ENCODE measurements at regions not wholly inside any gene's neighbourhood (a gene's known extent, or its start where the extent isn't known, plus 50 kb on each side); places are given as distances from the start of the nearest gene placed in this dataset.

GRCh38 chr3:190252080-190252479, 70.2 kb downstream of the CLDN1 start:
- Histone ChIP-seq H3K36me3 (replicated peaks; ENCODE audit: insufficient read depth, low read length) (no peaks in the 10 kb centered on the region), H3K27ac (ENCODE audit: low read length) (no peak overlapping the region), H3K4me2 (ENCODE audit: low read depth, low read length) (no peak overlapping the region), H2AFZ (ENCODE audit: low read length) (no peak overlapping the region), H3K79me2 (ENCODE audit: low read length) (no peaks in the 10 kb centered on the region), H3K27me3 (replicated peaks; ENCODE audit: insufficient read depth, low read length) (no peaks in the 10 kb centered on the region), H4K20me1 (ENCODE audit: insufficient read depth, low read length) (no peaks in the 10 kb centered on the region), H3K4me3 (ENCODE audit: low read length) (no peak overlapping the region), H3F3A (ENCODE audit: insufficient read depth, low read length) (no peaks in the 10 kb centered on the region), H3K9me2 (replicated peaks; ENCODE audit: insufficient read depth, low read length) (no peaks in the 10 kb centered on the region), H3K9ac (ENCODE audit: low read length) (no peak overlapping the region), H3K9me3 (replicated peaks; ENCODE audit: insufficient read depth, low read length) (no peaks in the 10 kb centered on the region), H3K4me1 (ENCODE audit: low read length) (no peaks in the 10 kb centered on the region)
- no peak for DNase-seq
- no peak for TF ChIP-seq EZH2 (optimal IDR thresholded peaks at IDR 0.05; ENCODE audit: low read depth, low read length)
- TF ChIP-seq EZH2phosphoT487 (IDR thresholded peaks at IDR 0.05; ENCODE audit: low read length): no peak
- TF ChIP-seq, protein P1, sequence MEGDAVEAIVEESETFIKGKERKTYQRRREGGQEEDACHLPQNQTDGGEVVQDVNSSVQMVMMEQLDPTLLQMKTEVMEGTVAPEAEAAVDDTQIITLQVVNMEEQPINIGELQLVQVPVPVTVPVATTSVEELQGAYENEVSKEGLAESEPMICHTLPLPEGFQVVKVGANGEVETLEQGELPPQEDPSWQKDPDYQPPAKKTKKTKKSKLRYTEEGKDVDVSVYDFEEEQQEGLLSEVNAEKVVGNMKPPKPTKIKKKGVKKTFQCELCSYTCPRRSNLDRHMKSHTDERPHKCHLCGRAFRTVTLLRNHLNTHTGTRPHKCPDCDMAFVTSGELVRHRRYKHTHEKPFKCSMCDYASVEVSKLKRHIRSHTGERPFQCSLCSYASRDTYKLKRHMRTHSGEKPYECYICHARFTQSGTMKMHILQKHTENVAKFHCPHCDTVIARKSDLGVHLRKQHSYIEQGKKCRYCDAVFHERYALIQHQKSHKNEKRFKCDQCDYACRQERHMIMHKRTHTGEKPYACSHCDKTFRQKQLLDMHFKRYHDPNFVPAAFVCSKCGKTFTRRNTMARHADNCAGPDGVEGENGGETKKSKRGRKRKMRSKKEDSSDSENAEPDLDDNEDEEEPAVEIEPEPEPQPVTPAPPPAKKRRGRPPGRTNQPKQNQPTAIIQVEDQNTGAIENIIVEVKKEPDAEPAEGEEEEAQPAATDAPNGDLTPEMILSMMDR (IDR thresholded peaks at IDR 0.05; ENCODE audit: low read length): no peak

- DNase-seq: no peak
Observed at GRCh38 chr3:190249414-190249813, 72.8 kb downstream of the CLDN1 start.

DNA sequence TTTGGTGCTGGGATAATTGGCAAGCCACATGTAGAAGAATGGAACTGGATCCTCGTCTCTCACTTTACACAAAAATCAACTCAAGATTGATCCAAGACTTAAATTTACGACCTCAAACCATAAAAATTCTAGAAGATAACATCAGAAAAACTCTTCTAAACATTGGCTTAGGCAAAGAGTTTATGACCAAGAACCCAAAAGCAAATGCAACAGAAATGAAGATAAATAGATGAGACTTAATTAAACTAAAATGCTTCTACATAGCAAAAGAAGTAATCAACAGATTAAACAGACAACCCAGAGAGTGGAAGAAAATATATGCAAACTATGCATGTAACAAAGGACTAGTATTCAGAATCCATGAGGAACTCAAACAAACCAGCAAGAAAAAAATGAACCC, 80.1 kb downstream of the CLDN1 start:
- no peak overlapping the region for H2AFZ ChIP-seq (ENCODE audit: low read length)
- H3F3A ChIP-seq (ENCODE audit: insufficient read depth, low read length): no peaks in the 10 kb centered on the region
- no peaks in the 10 kb centered on the region for H3K79me2 ChIP-seq (ENCODE audit: low read length)
- no peaks in the 10 kb centered on the region for H3K4me1 ChIP-seq (ENCODE audit: low read length)
- no peaks in the 10 kb centered on the region for H3K9me3 ChIP-seq (replicated peaks; ENCODE audit: insufficient read depth, low read length)
- H4K20me1 ChIP-seq (ENCODE audit: insufficient read depth, low read length): no peaks in the 10 kb centered on the region
- TF ChIP-seq, protein P1 (IDR thresholded peaks at IDR 0.05; ENCODE audit: low read length): no peak
- no peak for TF ChIP-seq EZH2 (optimal IDR thresholded peaks at IDR 0.05; ENCODE audit: low read depth, low read length)
- TF ChIP-seq EZH2phosphoT487 (IDR thresholded peaks at IDR 0.05; ENCODE audit: low read length): no peak
- no peaks in the 10 kb centered on the region for H3K9me2 ChIP-seq (replicated peaks; ENCODE audit: insufficient read depth, low read length)
- no peak overlapping the region for H3K4me3 ChIP-seq (ENCODE audit: low read length)
- H3K9ac ChIP-seq (ENCODE audit: low read length): no peak overlapping the region
- H3K27ac ChIP-seq (ENCODE audit: low read length): no peak overlapping the region
- no peak for DNase-seq
- no peaks in the 10 kb centered on the region for H3K36me3 ChIP-seq (replicated peaks; ENCODE audit: insufficient read depth, low read length)
- H3K4me2 ChIP-seq (ENCODE audit: low read depth, low read length): no peak overlapping the region
- no peaks in the 10 kb centered on the region for H3K27me3 ChIP-seq (replicated peaks; ENCODE audit: insufficient read depth, low read length)

More at GRCh38 chr3:190249414-190249813, 72.8 kb downstream of the CLDN1 start:
- H3K27me3 ChIP-seq (replicated peaks; ENCODE audit: insufficient read depth, low read length): no peaks in the 10 kb centered on the region
- H3K36me3 ChIP-seq (replicated peaks; ENCODE audit: insufficient read depth, low read length): no peaks in the 10 kb centered on the region
- TF ChIP-seq EZH2phosphoT487 (IDR thresholded peaks at IDR 0.05; ENCODE audit: low read length) (no peak), EZH2 (optimal IDR thresholded peaks at IDR 0.05; ENCODE audit: low read depth, low read length) (no peak)
- TF ChIP-seq, protein P1 (IDR thresholded peaks at IDR 0.05; ENCODE audit: low read length): no peak
- no peaks in the 10 kb centered on the region for H3K4me1 ChIP-seq (ENCODE audit: low read length)
- no peaks in the 10 kb centered on the region for H3F3A ChIP-seq (ENCODE audit: insufficient read depth, low read length)
- H3K79me2 ChIP-seq (ENCODE audit: low read length): no peaks in the 10 kb centered on the region
- no peak overlapping the region for H3K9ac ChIP-seq (ENCODE audit: low read length)
- no peaks in the 10 kb centered on the region for H3K9me2 ChIP-seq (replicated peaks; ENCODE audit: insufficient read depth, low read length)
- H2AFZ ChIP-seq (ENCODE audit: low read length): no peak overlapping the region
- H3K27ac ChIP-seq (ENCODE audit: low read length): no peak overlapping the region
- H3K9me3 ChIP-seq (replicated peaks; ENCODE audit: insufficient read depth, low read length): no peaks in the 10 kb centered on the region
- no peak overlapping the region for H3K4me2 ChIP-seq (ENCODE audit: low read depth, low read length)
- no peak overlapping the region for H3K4me3 ChIP-seq (ENCODE audit: low read length)
- H4K20me1 ChIP-seq (ENCODE audit: insufficient read depth, low read length): no peaks in the 10 kb centered on the region
